GM19238 (cell line): ENCODE measurements at regions not wholly inside any gene's neighbourhood (a gene's known extent, or its start where the extent isn't known, plus 50 kb on each side); places are given as distances from the start of the nearest gene placed in this dataset.

Source experiments
- DNase-seq: peaks from one replicate; pipeline ENCODE4 v3.0.0; 2011; ENCODE audit warnings: low spot score; ENCODE audit not compliant: insufficient read length

DNA sequence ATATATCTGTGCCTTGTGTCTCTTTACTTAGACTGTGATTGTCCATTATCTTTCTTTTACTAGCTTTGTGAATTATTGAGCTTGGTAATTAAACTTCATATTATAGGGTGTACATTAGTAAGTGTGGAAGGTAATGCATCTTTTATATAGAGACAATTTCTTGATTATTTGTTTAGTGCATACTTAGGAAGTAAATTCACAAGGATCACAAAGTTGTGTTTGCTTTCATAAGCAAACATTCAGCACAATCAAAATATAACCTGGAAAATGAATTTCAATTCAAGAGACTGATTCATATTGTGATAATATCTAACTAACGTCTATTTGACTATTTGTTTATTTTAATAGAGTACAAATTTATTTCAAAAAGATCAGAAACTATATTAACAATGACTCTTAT, 749.9 kb upstream of the NUDT12 start:
- DNase-seq = no peak

GRCh38 chr5:104305602-104306001, 743.0 kb upstream of the NUDT12 start:
- DNase-seq = no peak

GRCh38 chr5:104299998-104300706, 737.6 kb upstream of the NUDT12 start:
- DNase-seq = no peak

- no peak for DNase-seq
Observed at GRCh38 chr5:104298518-104298917, 735.9 kb upstream of the NUDT12 start.

- no peak for DNase-seq
Observed at GRCh38 chr5:104297076-104297475, 734.5 kb upstream of the NUDT12 start.

GRCh38 chr5:104295991-104296390, 733.4 kb upstream of the NUDT12 start:
- no peak for DNase-seq

GRCh38 chr5:104283136-104283535, 720.5 kb upstream of the NUDT12 start:
- DNase-seq = no peak

DNA sequence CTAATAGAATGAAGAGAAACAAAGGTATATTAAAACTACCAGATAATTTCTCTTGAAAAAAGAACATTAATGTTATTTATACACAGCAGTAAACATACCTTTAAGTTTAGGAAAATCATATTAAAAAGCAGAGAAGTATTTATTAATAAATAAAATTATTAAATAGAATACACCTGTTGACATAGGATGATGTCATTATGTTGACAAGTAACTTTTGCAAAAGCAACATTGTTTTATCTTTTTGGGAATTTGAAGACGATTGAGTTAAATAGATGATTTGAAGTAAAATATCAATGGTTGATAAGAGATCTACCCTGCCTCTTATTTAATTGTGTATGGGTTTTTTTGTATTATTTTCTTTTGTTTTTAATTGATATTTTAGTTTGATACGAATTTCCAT, 711.1 kb upstream of the NUDT12 start:
- no peak for DNase-seq

GRCh38 chr5:104267320-104268015, 704.9 kb upstream of the NUDT12 start:
- no peak for DNase-seq

DNA sequence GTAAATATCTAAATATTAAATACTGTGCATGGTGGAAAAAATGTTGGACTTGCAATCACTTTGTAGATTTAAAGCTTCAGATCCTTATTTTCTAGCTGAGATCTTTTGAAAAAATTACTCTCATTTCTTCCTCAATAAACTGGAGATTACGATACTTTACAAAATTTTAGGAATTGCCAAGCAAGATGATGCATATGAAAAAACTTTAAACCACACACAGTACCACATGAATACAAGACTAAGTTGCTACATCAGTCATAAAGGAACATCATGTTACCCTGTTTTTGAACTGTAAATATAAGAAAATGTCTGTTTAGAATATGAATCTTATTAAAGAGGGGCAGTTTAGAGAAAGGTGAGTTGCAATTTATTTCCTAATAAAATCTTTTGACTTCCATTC, 703.6 kb upstream of the NUDT12 start:
- DNase-seq = no peak

- DNase-seq = no peak
Observed at GRCh38 chr5:104265531-104266140, 703.0 kb upstream of the NUDT12 start.

DNA sequence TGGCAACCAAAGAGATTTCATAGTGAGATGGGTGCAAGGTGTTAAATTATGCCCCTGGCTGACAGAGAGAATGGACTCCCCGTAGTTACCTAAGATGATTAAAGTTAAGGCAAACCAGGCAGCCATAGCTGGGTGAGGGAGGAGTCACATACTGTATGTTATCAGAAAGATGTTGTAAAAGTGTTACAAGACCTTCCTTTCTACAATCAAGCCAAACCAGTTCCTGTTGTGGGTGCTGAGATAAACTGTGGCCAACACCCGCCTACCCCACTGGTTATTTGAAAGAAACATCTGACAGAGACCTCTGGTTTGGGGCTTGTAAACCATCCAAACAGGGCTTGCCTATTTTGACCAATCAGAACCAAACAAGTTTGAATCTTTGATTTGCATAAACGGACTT, 684.7 kb upstream of the NUDT12 start:
- DNase-seq = no peak

- DNase-seq = no peak
Observed at GRCh38 chr5:104241046-104241445, 678.5 kb upstream of the NUDT12 start.

DNA sequence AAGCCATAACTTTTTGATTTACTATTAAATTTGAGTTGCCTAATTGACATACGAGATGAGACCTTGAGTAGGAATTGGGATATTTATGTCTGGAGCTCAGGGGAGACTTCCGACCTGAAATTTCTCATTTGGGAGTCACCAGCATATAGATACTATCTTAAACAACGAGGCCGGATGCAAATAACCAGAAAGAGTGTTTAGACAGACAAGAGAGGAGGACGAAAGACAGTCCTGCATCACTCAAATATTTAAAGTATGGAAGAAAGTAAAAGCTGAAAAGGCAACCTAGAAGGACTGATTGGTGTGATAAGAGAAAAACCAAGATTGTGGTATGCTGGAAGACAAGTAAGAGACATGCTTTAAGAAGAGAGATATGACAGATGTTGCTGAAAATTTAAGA, 675.0 kb upstream of the NUDT12 start:
- DNase-seq = no peak

DNA sequence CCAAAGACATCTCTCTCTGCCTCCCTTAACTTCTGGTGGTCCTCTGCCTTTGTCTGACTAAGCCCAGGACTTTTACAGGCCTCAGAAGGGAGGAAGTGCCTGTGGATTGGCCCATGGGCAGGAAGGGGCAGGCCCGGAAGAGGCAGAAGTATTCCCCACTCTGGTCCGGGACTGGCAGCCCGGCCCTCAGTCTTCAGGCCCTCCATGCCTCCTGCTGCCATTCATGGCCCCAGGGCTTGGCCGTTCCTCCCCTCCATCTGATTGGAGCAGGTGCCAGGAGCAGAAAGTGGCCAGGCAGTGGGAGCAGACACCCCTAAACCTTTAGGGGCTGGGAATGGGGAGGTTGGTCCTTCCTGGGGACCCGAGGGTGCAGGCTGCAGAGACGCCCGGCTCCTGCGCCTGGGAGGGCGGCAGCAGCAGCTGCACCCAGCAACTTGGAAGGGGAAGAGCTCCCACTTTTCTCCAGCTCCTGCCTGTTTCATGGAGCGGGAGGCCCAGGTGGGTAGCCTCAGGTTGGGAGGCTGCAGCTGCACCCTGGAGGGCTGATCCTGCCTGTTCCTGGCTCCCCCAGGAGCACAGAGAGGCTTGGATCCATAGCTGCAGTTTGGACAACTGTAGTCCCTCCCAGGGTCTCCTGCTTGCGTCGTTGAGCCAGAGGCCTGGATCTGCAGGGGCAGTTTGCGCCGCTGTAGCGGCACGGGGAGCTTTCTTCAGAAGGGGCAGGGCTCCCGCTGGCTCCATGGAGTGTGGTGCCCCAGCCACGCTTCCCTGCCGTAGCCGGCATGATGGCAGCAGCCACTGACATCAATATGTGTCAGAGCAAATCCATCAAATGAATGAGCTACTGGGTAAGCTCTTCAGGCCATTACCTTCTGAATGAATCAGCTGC, 661.5 kb upstream of the NUDT12 start:
- DNase-seq = no peak

DNA sequence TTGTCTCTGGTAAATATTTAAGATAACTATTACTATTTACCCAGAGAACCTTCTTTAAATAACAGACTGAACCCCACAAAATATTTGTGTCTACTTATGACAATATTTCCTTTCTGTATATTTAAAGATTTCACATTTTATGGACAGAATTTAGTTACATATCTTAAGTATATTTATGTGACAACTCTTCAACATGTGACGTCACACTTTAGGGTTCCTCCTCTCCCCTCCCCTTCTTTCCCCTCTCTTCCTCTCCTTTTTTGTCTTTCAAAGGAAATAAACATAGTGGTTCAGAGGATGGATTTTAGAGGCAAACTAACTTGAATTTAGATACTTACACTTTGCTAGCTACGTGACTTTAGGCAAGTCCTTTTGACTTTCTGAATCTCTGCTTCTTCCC, 655.6 kb upstream of the NUDT12 start:
- no peak for DNase-seq

DNA sequence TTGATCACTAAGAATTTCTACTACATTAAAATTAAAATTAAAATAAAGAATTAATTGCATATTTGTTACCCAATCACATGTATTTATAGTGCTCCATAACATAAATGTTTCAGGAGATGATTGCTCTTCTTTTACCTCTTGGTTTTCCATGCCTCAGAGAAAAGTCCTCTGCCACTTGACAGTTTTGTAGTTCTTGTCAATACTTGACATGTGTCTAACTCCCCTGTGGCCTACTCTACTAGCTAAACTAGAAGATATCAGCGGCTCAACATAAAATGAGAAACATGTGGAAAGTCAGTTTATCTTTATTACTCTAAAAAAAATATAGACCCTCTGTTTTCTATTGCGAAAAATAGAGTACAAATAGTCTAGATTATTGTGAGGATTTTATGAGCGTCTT, 650.6 kb upstream of the NUDT12 start:
- DNase-seq = no peak

DNA sequence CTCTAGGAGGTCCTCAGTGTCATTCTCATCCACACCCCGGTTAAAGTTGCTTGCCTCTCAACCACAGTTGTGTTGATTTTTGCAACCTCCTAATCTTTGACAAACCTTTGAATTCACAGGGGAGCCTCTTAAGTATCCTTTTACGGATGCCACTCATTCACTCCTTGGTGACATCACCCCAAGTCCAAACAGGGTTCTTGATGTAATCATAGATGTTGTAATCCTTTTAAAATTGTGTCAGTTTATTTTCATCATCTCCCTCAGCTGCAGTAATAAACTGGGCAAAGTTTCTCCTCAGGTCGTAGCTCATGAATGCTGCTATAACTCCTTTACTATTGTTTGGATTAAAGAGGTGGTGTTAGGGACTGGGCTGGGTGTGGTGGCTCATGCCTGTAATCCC, 637.2 kb upstream of the NUDT12 start:
- no peak for DNase-seq

DNA sequence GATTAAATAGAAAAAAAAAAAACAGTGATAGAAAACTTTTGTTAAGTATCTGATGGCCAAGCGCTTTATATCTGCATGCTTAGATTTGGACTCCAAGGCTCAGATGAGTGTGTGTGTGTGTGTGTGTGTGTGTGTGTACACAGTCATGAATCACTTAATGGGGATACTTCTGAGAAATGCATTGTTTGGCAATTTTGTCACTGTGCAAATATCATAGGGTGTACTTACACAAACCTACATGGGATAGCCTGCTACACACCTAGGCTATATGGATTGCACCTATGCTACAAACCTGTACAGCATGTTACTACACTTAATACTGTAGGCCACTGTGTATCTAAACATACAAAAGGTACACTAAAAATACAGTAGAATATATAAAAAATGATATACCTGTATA, 635.6 kb upstream of the NUDT12 start:
- no peak for DNase-seq

- no peak for DNase-seq
Observed at GRCh38 chr5:104189909-104190308, 627.3 kb upstream of the NUDT12 start.

DNA sequence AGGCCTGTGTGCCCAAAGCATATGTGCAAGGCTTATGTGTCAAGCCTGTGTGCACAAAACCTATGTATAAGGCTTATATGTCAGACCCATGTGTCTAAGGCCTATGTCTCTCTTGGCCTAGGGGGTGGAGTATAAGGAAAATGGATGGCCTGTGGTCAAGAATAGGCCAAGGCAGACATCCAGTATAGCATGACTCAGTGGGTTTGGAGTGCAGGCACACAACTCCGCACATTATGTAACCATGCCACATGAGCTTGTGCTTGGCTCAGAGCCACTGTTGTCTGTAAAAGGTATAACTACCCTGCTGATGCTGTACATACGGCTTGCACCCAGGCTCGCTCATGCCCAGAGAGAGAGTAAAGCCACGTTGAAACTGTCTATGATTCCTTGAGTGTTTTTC, 626.4 kb upstream of the NUDT12 start:
- no peak for DNase-seq

GRCh38 chr5:104187656-104188055, 625.1 kb upstream of the NUDT12 start:
- DNase-seq = no peak
